SH-SY5Y (cell line): ENCODE measurements at regions not wholly inside any gene's neighbourhood (a gene's known extent, or its start where the extent isn't known, plus 50 kb on each side); places are given as distances from the start of the nearest gene placed in this dataset.

Experiments
- GATA2 ChIP-seq: IDR thresholded peaks from 2 replicates; pipeline ENCODE4 v1.6.1; 2011; ENCODE audit warnings: mild to moderate bottlenecking, low read depth, low read length
- GATA3 ChIP-seq: IDR thresholded peaks from 2 replicates; pipeline ENCODE4 v1.6.1; 2011; ENCODE audit warnings: low read depth, mild to moderate bottlenecking, low read length, moderate library complexity

GRCh38 chr4:156411531-156411930 lies 457.9 kb upstream of the CTSO start:
- TF ChIP-seq GATA2 (no peak), GATA3 (no peak)
